ENCODE measurements at regions not wholly inside any gene's neighbourhood (a gene's known extent, or its start where the extent isn't known, plus 50 kb on each side); places are given as distances from the start of the nearest gene placed in this dataset.

DNA sequence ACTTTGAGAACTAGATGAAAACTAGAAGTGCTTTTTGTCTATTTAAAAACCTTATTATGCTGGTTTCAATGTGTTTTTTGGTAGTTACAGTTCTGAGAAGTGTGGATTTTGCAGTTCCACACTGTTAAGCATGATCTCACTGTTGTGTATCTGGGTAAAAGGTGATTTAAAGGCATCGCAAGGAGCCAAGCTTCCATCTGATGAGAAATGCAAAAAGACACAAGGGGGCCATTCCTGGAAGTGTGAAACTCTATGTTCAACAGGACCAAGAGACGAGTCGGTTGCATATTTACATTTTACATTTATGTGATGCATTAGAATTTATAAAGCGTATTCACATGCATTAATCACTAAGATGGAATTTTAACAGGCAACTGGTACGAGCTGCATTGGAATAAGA is 490.8 kb downstream of the NPIPA7 start:
- TF ChIP-seq CTCF (IDR thresholded peaks at IDR 0.05): no peak
- no peak for TF ChIP-seq EZH2 (IDR thresholded peaks at IDR 0.05)
- TF ChIP-seq EZH2phosphoT487 (IDR thresholded peaks at IDR 0.05): no peak

Measured in neural progenitor cell (in vitro differentiated cells).